ENCODE measurements at regions not wholly inside any gene's neighbourhood (a gene's known extent, or its start where the extent isn't known, plus 50 kb on each side); places are given as distances from the start of the nearest gene placed in this dataset.

DNA sequence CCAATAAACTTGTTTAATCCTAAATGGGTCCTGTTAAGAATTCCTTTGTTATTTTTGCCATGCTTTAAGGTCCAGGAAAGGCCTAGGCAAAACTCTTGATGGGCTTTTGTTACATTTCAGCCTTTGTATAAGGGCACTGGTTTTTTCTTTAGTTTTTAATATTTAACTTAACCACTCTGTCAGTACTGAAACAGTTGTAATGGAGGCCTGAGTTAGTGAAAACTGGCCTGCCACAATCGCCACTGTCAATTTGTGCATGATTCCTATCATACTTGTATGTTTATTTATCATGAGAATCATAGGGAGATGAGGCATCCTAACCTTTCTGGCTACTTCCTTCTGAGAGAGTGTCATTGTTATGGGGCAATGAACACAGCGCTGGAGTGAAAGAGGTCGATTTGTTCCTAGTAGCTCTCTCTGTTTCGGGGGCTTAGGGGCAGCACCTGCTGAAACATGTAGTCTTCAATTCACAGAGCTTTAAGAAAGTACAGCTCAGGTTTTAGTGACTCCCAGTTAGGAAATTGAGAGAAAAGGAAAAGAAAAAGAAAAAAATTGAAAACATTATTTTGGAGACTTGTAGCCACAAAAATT lies 393.8 kb upstream of the FSTL5 start:
- no peak for TF ChIP-seq FOXM1 (IDR thresholded peaks at IDR 0.05; ENCODE audit: borderline replicate concordance)
- TF ChIP-seq SUZ12 (IDR thresholded peaks at IDR 0.05), result no peak
- TF ChIP-seq, protein P1, sequence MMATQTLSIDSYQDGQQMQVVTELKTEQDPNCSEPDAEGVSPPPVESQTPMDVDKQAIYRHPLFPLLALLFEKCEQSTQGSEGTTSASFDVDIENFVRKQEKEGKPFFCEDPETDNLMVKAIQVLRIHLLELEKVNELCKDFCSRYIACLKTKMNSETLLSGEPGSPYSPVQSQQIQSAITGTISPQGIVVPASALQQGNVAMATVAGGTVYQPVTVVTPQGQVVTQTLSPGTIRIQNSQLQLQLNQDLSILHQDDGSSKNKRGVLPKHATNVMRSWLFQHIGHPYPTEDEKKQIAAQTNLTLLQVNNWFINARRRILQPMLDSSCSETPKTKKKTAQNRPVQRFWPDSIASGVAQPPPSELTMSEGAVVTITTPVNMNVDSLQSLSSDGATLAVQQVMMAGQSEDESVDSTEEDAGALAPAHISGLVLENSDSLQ (IDR thresholded peaks at IDR 0.05), result no peak
- TF ChIP-seq LEF1 (IDR thresholded peaks at IDR 0.05; ENCODE audit: borderline replicate concordance), result no peak
- TF ChIP-seq FOXA1 (IDR thresholded peaks at IDR 0.05), result no peak
- no peak for TF ChIP-seq FOXK2 (IDR thresholded peaks at IDR 0.05)
- no peak for TF ChIP-seq TARDBP (IDR thresholded peaks at IDR 0.05)
